ENCODE measurements at regions not wholly inside any gene's neighbourhood (a gene's known extent, or its start where the extent isn't known, plus 50 kb on each side); places are given as distances from the start of the nearest gene placed in this dataset.

DNA sequence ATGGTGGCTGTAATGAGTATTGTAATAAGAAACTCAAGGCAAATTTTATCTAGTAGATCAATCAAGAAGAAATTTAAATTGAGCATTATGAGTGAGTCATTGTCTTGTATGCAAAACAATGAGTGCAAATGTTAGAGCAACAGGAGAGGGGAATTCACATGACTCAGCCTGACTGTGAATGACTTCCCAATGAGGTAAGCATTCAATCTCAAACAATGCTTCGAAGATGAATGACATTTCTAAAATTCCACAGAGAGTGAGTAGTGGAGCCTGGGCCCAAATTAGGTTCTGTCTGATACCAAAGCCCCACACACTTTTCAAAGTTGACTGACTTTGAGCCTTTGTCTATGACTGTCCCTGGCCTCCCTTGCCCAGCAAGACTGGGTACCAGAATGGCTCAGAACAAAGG, 738.0 kb downstream of the PTPRU start:
- DNase-seq: no peak

DNA sequence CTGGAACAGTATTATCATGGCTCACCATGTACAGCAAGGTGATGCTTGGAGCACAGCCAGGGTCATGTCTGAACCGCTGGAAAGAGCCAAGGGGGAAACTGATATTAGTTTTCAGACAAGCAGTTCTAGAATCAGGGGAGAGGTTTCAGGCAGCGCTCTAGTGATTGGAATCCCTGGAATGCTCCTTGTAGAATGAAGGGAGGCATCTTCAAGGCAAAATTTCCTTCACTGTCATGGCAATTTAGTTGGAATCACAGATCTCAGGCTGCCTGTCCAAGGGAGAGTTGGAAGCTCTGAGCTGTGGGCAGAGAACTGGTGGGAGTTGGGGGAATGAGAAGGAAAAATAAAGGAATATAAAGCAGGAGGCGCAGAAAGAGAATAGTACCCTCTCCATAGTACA, 737.1 kb downstream of the PTPRU start:
- DNase-seq: no peak

DNA sequence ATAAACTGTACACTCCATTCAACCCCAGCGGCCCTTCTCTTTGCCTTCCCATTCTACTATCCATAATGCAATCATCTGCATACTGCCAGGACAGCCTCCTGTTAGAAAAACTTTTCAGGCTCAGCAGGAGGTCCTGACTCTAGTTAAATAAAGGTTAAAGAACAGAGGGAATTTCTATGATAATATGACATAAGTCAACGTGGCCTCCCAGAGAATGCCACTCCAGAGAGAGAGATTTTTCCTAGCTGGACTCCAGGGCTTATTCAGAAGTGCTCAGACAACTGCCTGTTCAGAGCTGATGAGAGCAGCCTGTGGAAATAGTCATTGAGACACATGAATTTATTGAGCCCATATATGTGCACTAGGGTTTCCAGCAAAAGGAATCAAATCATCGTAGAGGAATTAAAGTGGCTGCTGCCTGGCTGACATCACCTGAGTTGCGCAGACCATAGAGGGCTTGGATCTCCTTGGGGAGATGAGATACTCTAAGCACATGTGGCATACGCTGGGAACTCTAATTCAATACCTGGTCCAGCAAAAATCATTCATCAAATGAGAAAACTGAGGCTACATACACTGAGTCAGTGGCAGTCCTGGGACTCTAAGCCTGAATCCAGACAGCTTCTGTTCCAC, 736.2 kb downstream of the PTPRU start:
- no peak for DNase-seq

DNA sequence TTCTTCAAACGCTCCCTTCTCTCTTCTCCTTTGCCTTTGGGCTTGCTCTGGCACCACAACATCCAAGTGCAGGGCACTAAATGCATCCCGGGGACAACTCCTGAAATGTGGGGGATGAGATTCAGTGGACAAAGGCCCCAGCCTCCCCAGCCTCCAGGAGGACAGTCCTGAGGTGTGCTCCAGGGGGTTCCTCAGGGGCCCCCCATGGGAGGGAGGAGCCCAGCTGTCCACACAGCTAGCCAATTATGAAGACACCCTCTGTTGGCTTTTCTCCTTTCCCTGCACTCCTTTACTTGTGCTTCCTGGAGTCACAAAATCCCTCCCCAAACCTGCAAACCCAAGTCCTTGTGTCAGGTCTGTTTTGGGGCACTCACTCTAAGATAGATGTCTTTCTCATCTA, 735.4 kb downstream of the PTPRU start:
- no peak for DNase-seq

- no peak for DNase-seq
These were observed 734.5 kb downstream of the PTPRU start for GRCh38 chr1:29970747-29971325.

DNA sequence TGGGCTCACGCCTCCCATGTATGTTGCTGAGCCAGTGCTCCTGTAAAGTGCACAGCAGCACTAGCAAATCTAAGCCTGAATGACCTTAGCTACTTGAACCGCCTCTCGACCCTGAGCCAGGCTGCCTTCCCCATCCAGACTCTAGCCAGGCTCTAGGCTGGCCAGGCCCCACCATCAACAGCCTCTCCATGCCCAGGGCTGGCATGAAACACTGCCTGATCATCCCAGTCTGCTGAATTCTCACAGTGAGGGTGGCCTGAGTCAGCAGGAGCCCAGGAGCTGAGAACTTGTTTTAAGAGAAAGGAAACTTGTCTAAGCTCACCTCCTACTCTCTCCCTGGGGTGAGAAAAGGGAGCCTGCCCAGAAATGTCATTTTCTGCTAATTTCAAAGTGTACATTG, 733.3 kb downstream of the PTPRU start:
- DNase-seq: no peak

- DNase-seq: no peak
These were observed 730.9 kb downstream of the PTPRU start for GRCh38 chr1:29967261-29967660.

DNA sequence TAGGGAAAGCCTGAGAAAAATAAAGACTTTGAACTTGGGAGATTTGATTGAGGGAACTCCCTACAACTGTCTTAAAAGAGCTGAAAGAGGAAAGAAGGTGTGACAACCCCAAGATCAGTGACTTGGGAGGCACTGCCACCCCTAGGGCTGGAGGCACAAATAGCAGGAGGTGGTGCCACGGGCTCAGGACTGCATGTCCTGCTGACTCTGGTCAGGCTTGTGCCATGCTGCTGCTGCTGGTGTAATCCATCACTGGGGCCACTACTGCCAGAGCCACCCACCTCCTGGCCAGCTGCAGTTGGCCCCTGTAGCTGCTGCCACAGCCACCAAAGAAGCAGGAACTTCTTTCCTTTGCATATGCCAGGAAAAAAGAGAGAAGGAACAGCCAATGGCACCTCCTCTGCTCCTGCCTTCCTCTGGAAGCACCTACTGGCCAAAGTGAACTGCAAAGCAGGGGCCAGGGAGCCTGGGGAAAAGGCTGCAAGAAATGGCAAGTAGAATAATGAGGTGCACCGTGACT, 730.3 kb downstream of the PTPRU start:
- no peak for DNase-seq

- DNase-seq: no peak
These were observed 728.6 kb downstream of the PTPRU start for GRCh38 chr1:29964718-29965533.

GRCh38 chr1:29963946-29964345, 727.6 kb downstream of the PTPRU start:
- no peak for DNase-seq

DNA sequence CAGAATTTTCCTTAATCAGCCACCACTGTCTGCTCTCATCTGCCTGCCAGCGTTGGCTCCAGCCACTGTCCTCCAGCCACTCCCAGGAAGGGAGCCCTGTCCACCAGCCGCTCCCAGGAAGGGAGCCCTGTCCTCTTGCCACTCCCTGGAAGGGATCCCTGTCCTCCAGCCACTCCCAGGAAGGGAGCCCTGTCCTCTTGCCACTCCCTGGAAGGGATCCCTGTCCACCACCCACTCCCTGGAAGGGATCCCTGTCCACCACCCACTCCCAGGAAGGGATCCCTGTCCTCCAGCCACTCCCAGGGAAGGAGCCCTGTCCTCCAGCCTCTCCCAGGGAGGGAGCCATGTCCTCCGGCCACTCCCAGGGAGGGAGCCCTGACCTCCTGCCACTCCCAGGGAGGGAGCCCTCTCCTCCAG, 726.5 kb downstream of the PTPRU start:
- DNase-seq: no peak

- no peak for DNase-seq
These were observed 726.0 kb downstream of the PTPRU start for GRCh38 chr1:29962336-29962735.

GRCh38 chr1:29961293-29962059, 725.2 kb downstream of the PTPRU start:
- no peak for DNase-seq

- DNase-seq: no peak
These were observed 724.6 kb downstream of the PTPRU start for GRCh38 chr1:29960876-29961275.

GRCh38 chr1:29960156-29960755, 723.9 kb downstream of the PTPRU start:
- DNase-seq: no peak

DNA sequence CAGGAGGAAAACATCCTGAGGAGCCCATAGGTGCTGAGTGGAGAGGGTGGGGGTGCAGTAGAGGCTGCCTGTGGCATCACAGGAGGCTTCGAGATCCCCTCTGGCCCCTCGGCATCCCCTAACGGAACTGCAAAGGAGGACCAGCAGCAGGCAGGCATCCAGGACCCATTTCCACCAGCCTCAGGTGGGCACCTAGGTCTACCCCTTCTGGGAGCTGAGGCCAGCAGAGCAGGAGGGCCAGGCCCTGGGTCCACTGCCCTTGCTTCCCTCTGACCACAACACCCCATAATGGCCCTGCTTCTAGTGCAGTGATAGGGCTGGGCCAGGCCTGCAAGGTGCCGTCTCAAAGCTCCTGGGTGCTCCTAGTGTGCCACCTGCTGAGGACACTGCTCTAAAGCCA, 723.0 kb downstream of the PTPRU start:
- no peak for DNase-seq

DNA sequence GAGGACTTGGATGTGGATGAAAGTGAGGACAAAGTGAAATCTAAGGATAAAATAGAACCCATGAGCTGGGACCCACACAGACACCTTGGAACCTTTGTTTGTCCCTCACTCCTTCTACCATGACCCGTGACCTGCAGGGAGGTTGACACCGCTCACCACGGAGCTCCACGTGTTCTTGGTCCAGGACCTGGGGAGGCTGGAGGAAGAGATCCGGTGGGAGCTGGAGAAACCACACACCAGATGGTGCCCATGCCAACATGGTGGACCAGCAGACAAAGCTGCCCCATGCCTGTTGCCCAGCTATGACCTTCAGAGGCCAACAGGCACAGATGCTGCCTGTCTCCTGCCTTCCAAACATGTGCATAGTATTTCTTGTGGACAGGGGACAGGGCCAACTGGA, 721.9 kb downstream of the PTPRU start:
- DNase-seq: no peak

- DNase-seq: no peak
These were observed 720.2 kb downstream of the PTPRU start for GRCh38 chr1:29956349-29957030.

- DNase-seq: no peak
These were observed 718.3 kb downstream of the PTPRU start for GRCh38 chr1:29954591-29954990.

DNA sequence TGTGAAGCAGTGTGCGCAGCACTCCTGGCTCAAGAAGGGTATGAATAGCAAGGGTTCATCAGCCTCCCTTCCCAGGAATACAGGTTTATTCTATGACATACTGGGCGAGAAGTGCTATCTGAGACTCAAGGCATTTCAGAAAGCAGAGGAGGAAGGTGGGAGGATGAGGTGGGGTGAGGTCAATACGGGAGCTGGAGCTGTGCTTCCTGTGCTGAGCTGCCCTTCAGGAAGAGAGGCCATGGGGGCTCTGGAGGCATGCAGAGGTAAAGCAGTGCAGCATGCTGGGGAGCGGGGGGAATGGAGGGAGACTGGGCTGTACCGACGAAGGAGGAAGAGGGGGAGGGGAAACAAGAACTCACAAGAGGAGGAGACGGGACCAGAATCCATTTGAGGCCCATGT, 717.6 kb downstream of the PTPRU start:
- no peak for DNase-seq

GRCh38 chr1:29949676-29950075, 713.4 kb downstream of the PTPRU start:
- DNase-seq: no peak

DNA sequence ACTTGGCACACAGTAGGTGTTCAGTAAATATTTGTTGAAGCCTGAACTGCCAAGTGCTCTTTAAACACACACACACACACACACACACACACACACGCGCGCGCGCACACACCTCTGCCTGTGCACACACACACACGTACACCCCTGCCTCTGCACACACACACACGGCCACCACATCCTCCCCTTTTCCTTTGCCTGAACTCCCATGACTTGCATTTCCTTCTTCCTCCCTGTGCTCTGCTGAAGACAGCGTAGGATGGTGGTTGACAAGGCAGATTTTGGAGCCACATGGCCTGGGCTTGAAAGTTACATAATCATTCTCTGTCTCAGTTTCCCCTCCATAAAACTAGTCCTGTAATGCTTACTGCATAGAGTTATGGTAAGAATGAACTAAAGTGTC, 712.3 kb downstream of the PTPRU start:
- DNase-seq: no peak

Data from CD4-positive, alpha-beta T cell treated with Interleukin-12 subunit alpha and Interleukin-12 subunit beta, for 1 hour (primary cell).